ENCODE measurements at regions not wholly inside any gene's neighbourhood (a gene's known extent, or its start where the extent isn't known, plus 50 kb on each side); places are given as distances from the start of the nearest gene placed in this dataset.

DNA sequence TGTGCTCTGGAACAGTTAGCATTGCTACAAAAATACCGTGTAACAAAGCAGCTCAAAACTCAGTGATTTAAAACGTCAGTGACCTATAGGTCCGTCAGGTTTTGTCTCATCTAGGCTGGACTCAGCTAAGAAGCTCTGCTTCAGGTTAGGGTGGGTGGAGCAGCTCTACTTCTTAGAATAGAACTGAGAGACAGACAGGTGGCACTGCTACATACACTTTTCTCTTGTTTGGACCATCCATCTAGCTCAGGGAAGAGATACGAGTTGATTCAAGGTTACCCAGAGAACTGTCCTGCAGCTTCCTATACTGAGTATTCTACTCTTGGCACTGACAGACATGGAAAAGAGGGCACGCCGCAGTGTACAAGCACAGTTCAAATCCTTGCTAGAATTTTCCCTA, 456.1 kb downstream of the IGSF11 start:
- ChIA-PET CTCF (no interaction called here), POLR2A (no interaction called here)
- no peak for TF ChIP-seq CTBP1 (IDR thresholded peaks at IDR 0.05; ENCODE audit: borderline replicate concordance)
- no peak for TF ChIP-seq HDGF (IDR thresholded peaks at IDR 0.05; ENCODE audit: borderline replicate concordance)
- no peak for TF ChIP-seq BHLHE40 (IDR thresholded peaks at IDR 0.05; ENCODE audit: borderline replicate concordance)
- no peak for DNase-seq (ENCODE audit: extremely low spot score)

DNA sequence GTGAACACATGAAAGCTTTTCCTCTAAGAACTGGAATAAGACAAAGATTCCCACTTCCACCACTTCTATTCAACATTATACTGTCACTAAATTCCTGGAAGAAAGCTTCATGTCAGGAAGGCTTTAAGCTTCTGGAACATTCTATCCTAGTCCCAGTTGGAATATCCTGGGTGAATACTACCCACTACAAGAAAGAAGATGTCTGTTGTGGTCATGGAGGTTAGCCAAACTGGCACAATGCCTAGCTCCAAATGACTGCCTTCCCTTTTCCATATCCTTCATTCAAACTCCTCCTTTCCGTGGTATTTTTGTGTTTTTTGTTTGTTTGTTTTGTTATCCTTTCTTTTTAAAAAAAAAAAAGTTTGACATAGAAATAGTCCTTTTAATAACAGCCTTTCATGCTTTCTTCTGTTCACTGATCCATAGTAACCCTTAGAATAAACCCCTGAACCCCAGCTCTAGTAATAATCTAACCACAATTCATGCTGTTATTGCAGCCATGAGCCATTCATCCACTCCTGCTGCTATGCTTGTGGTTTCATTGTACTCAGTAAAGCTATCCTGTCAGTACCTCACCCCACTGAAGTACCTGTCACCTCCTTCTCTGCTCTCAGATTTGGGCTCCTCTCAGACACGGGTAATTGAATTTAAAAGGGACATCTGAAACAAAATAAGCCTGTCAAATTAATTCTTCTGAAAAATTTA, 447.5 kb downstream of the IGSF11 start:
- TF ChIP-seq TARDBP (IDR thresholded peaks at IDR 0.05): no peak
- no peak for TF ChIP-seq HDGF (IDR thresholded peaks at IDR 0.05; ENCODE audit: borderline replicate concordance)
- no peak for TF ChIP-seq SP1 (IDR thresholded peaks at IDR 0.05)
- TF ChIP-seq SUZ12 (IDR thresholded peaks at IDR 0.05): no peak
- no peak for TF ChIP-seq LEF1 (IDR thresholded peaks at IDR 0.05; ENCODE audit: borderline replicate concordance)
- TF ChIP-seq ELF4 (IDR thresholded peaks at IDR 0.05): no peak
- no peak for TF ChIP-seq CTBP1 (IDR thresholded peaks at IDR 0.05; ENCODE audit: borderline replicate concordance)
- TF ChIP-seq, protein P1, sequence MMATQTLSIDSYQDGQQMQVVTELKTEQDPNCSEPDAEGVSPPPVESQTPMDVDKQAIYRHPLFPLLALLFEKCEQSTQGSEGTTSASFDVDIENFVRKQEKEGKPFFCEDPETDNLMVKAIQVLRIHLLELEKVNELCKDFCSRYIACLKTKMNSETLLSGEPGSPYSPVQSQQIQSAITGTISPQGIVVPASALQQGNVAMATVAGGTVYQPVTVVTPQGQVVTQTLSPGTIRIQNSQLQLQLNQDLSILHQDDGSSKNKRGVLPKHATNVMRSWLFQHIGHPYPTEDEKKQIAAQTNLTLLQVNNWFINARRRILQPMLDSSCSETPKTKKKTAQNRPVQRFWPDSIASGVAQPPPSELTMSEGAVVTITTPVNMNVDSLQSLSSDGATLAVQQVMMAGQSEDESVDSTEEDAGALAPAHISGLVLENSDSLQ (IDR thresholded peaks at IDR 0.05): no peak
- TF ChIP-seq L3MBTL2 (conservative IDR thresholded peaks at IDR 0.05): no peak
- no peak for TF ChIP-seq FOXA1 (IDR thresholded peaks at IDR 0.05)
- TF ChIP-seq FOXK2 (IDR thresholded peaks at IDR 0.05): no peak
- no peak for TF ChIP-seq ARNT (IDR thresholded peaks at IDR 0.05)
- no peak for TF ChIP-seq NFRKB (IDR thresholded peaks at IDR 0.05)
- TF ChIP-seq BHLHE40 (IDR thresholded peaks at IDR 0.05; ENCODE audit: borderline replicate concordance): no peak
- no peak for TF ChIP-seq FOXM1 (IDR thresholded peaks at IDR 0.05; ENCODE audit: borderline replicate concordance)
- no peak for TF ChIP-seq ZNF384 (IDR thresholded peaks at IDR 0.05)
- CTCF ChIA-PET: no interaction called here
- no peak for DNase-seq (ENCODE audit: extremely low spot score)
- POLR2A ChIA-PET: no interaction called here

DNA sequence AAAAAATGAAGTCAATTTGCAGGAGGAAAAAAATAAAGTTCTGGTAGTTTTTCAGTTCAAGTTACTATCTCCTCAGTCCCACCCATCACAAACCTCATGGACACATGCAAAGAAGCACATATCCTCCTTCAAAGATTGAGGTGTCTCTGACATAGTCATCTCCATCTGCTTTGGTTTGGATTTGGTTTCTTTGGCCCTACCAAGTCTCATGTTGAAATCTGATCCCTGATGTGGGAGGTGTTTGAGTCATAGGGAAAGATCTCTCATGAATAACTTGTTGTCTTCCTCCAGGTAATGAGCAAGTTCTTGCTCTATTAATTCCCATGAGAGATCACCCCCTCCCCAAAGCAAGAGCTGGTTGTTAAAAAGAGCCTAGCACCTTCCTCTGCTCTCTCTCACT, 446.8 kb downstream of the IGSF11 start:
- CTCF ChIA-PET: no interaction called here
- no peak for DNase-seq (ENCODE audit: extremely low spot score)
- TF ChIP-seq L3MBTL2 (conservative IDR thresholded peaks at IDR 0.05) (no peak), SP1 (IDR thresholded peaks at IDR 0.05) (no peak), ARNT (IDR thresholded peaks at IDR 0.05) (no peak), SUZ12 (IDR thresholded peaks at IDR 0.05) (no peak), HDGF (IDR thresholded peaks at IDR 0.05; ENCODE audit: borderline replicate concordance) (no peak), LEF1 (IDR thresholded peaks at IDR 0.05; ENCODE audit: borderline replicate concordance) (no peak), CTBP1 (IDR thresholded peaks at IDR 0.05; ENCODE audit: borderline replicate concordance) (no peak), ZNF384 (IDR thresholded peaks at IDR 0.05) (no peak), TARDBP (IDR thresholded peaks at IDR 0.05) (no peak), FOXM1 (IDR thresholded peaks at IDR 0.05; ENCODE audit: borderline replicate concordance) (no peak), FOXA1 (IDR thresholded peaks at IDR 0.05) (no peak), FOXK2 (IDR thresholded peaks at IDR 0.05) (no peak)
- POLR2A ChIA-PET: no interaction called here

DNA sequence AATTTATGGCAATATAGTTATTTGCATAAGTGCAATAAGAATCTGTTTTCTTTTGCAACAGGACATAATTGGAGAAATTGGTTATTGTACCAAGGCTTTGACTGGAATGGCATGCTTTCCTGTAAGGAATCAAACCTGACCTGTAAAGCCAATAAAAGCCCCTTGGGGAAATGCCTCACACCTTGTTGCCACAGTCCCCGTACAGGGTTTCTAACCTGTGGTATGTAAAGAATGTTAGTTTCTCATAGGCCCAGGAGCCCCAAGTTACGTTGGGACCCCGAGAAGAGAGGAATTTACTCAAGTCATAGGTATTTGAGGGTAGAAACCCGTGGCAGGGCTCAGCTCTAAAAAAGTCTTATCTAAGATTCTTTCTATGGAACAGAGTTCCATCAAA, 441.4 kb downstream of the IGSF11 start:
- CTCF ChIA-PET: no interaction called here
- no peak for DNase-seq (ENCODE audit: extremely low spot score)
- TF ChIP-seq SP1 (IDR thresholded peaks at IDR 0.05) (no peak), L3MBTL2 (conservative IDR thresholded peaks at IDR 0.05) (no peak), FOXK2 (IDR thresholded peaks at IDR 0.05) (no peak), ELF4 (IDR thresholded peaks at IDR 0.05) (no peak), HDGF (IDR thresholded peaks at IDR 0.05; ENCODE audit: borderline replicate concordance) (no peak), LEF1 (IDR thresholded peaks at IDR 0.05; ENCODE audit: borderline replicate concordance) (no peak), BHLHE40 (IDR thresholded peaks at IDR 0.05; ENCODE audit: borderline replicate concordance) (no peak), SUZ12 (IDR thresholded peaks at IDR 0.05) (no peak), TARDBP (IDR thresholded peaks at IDR 0.05) (no peak), ZNF384 (IDR thresholded peaks at IDR 0.05) (no peak)
- TF ChIP-seq, protein P1 (IDR thresholded peaks at IDR 0.05): no peak
- POLR2A ChIA-PET: no interaction called here

DNA sequence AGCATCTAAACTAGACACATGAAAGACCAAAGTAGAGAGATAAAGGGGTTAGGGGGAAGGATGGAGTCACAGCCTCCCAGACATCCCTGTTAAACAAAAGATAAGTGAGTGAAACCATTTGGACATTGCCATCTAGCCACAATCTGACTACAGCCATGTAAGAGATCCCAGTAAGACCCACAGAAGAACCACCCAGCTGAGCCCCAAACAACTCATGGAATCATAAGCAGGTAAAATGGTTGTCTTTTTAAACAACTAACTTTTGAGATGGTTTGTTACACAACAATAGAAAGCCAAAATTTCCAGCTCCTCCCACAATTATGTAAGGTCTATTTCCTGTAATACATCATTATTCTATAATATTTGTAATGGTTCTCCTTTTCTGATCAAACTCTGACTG, 437.5 kb downstream of the IGSF11 start:
- POLR2A ChIA-PET: no interaction called here

More for the DNA sequence above, 437.5 kb downstream of the IGSF11 start:
- DNase-seq (ENCODE audit: extremely low spot score): no peak
- TF ChIP-seq ZNF384 (IDR thresholded peaks at IDR 0.05) (no peak), HDGF (IDR thresholded peaks at IDR 0.05; ENCODE audit: borderline replicate concordance) (no peak), SP1 (IDR thresholded peaks at IDR 0.05) (no peak), ARNT (IDR thresholded peaks at IDR 0.05) (no peak), FOXA1 (IDR thresholded peaks at IDR 0.05) (no peak), BHLHE40 (IDR thresholded peaks at IDR 0.05; ENCODE audit: borderline replicate concordance) (no peak), FOXK2 (IDR thresholded peaks at IDR 0.05) (no peak), TARDBP (IDR thresholded peaks at IDR 0.05) (no peak), CTBP1 (IDR thresholded peaks at IDR 0.05; ENCODE audit: borderline replicate concordance) (no peak), LEF1 (IDR thresholded peaks at IDR 0.05; ENCODE audit: borderline replicate concordance) (no peak), SUZ12 (IDR thresholded peaks at IDR 0.05) (no peak)
- TF ChIP-seq, protein P1 (IDR thresholded peaks at IDR 0.05): no peak
- CTCF ChIA-PET: no interaction called here
